Osteoblast (primary cell): ENCODE measurements at regions not wholly inside any gene's neighbourhood (a gene's known extent, or its start where the extent isn't known, plus 50 kb on each side); places are given as distances from the start of the nearest gene placed in this dataset.

Experiments
- DNase-seq: peaks from one replicate; pipeline ENCODE4 v3.0.0; 2011; ENCODE audit warnings: low spot score, mixed read lengths; ENCODE audit not compliant: insufficient read length; ENCODE audit errors: missing footprints
- H2AFZ ChIP-seq: 2 replicates; pipeline ENCODE4 v1.6.0; 2011; ENCODE audit warnings: mild to moderate bottlenecking, low read length
- H3K27ac ChIP-seq: 2 replicates; pipeline ENCODE4 v1.5.1; 2011; ENCODE audit warnings: mild to moderate bottlenecking, low read depth, low read length, moderate library complexity
- H3K27me3 ChIP-seq: 2 replicates; pipeline ENCODE4 v1.6.0; 2012; ENCODE audit warnings: mild to moderate bottlenecking, control low read depth, inconsistent platforms, low read length, moderate library complexity; ENCODE audit not compliant: insufficient read depth
- H3K36me3 ChIP-seq: 2 replicates; pipeline ENCODE4 v1.5.1; 2011; ENCODE audit warnings: mild to moderate bottlenecking, low read length, control low read depth, moderate library complexity; ENCODE audit not compliant: insufficient read depth
- H3K4me1 ChIP-seq: 2 replicates; pipeline ENCODE4 v1.5.1; 2011; ENCODE audit warnings: mild to moderate bottlenecking, low read length, control low read depth, moderate library complexity; ENCODE audit not compliant: insufficient read depth
- H3K4me2 ChIP-seq: 2 replicates; pipeline ENCODE4 v1.6.0; 2011; ENCODE audit warnings: mild to moderate bottlenecking, low read length; ENCODE audit not compliant: insufficient read depth
- H3K4me3 ChIP-seq: fragments of 200-600 bp; sonication (generic); 3 replicates; pipeline ENCODE4 v1.5.1; 2012; ENCODE audit warnings: mild to moderate bottlenecking, low read length, inconsistent platforms; ENCODE audit not compliant: insufficient read depth
- H3K79me2 ChIP-seq: 2 replicates; pipeline ENCODE4 v1.6.0; 2012; ENCODE audit warnings: mild to moderate bottlenecking, low read length, control low read depth, inconsistent platforms; ENCODE audit not compliant: insufficient read depth
- H3K9me3 ChIP-seq: 2 replicates; pipeline ENCODE4 v1.5.1; 2011; ENCODE audit warnings: low read depth, low read length, control low read depth
- H4K20me1 ChIP-seq: 2 replicates; pipeline ENCODE4 v1.6.0; 2012; ENCODE audit warnings: mild to moderate bottlenecking, low read length, control low read depth; ENCODE audit not compliant: insufficient read depth
- TF ChIP-seq, protein P1 (sequence below): IDR thresholded peaks from 2 replicates; pipeline ENCODE4 v1.5.1; 2011; ENCODE audit warnings: mild to moderate bottlenecking, low read depth, low read length, moderate library complexity; ENCODE audit errors: extremely low read depth

DNA sequence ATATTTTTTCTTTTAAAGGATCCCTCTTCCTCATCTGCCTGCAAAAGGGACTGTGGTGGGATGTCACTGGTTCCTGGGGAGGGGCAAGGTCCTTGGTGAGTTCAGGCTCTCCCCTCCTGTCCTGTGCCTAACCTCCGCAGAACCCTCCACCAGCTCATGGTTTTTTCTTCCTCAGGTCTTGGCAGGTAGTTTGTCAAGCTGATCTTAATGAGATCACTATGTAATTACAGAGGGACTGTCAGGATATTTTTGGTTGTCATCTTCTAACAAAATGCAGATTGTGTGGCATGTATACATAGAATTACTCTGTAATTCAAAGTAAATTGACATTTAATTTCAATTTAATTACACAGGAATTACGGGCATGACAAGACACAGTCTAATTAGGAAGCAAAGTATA is 150.3 kb upstream of the SEMA6A start:
- no peaks in the 10 kb centered on the region for H4K20me1 ChIP-seq
- H3K4me3 ChIP-seq: no peak overlapping the region
- DNase-seq: no peak

DNA sequence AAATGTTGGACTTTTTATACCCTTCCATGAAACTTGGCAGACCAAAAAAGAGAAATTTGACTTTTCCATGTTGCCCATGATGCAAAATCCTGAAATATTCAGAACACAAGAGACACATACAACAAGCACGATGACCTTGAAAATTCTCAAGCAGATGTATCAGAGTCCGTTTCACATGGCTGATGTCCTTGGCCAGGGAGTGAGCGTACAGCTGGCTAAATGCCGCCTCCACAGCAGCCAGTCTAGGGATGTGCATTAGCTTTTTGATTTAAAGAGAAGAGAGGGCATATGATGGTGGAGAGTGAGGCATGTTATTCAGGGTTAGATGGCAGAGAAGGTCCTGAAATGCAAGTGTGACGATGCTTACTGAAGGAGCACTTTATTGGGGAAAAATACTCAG is 148.0 kb upstream of the SEMA6A start:
- DNase-seq: no peak
- Histone ChIP-seq H3K4me1 (no peaks in the 10 kb centered on the region), H3K27ac (no peak overlapping the region), H2AFZ (no peak overlapping the region), H3K9me3 (no peaks in the 10 kb centered on the region), H3K79me2 (no peaks in the 10 kb centered on the region), H3K27me3 (no peaks in the 10 kb centered on the region), H3K4me3 (no peak overlapping the region), H4K20me1 (no peaks in the 10 kb centered on the region), H3K4me2 (no peak overlapping the region), H3K36me3 (no peaks in the 10 kb centered on the region)
- TF ChIP-seq, protein P1, sequence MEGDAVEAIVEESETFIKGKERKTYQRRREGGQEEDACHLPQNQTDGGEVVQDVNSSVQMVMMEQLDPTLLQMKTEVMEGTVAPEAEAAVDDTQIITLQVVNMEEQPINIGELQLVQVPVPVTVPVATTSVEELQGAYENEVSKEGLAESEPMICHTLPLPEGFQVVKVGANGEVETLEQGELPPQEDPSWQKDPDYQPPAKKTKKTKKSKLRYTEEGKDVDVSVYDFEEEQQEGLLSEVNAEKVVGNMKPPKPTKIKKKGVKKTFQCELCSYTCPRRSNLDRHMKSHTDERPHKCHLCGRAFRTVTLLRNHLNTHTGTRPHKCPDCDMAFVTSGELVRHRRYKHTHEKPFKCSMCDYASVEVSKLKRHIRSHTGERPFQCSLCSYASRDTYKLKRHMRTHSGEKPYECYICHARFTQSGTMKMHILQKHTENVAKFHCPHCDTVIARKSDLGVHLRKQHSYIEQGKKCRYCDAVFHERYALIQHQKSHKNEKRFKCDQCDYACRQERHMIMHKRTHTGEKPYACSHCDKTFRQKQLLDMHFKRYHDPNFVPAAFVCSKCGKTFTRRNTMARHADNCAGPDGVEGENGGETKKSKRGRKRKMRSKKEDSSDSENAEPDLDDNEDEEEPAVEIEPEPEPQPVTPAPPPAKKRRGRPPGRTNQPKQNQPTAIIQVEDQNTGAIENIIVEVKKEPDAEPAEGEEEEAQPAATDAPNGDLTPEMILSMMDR: no peak

More for the DNA sequence above, 150.3 kb upstream of the SEMA6A start:
- Histone ChIP-seq H3K27ac (no peak overlapping the region), H2AFZ (no peak overlapping the region), H3K9me3 (no peaks in the 10 kb centered on the region), H3K4me2 (no peak overlapping the region), H3K79me2 (no peaks in the 10 kb centered on the region), H3K36me3 (no peaks in the 10 kb centered on the region), H3K27me3 (no peaks in the 10 kb centered on the region), H3K4me1 (no peaks in the 10 kb centered on the region)
- TF ChIP-seq, protein P1: no peak

DNA sequence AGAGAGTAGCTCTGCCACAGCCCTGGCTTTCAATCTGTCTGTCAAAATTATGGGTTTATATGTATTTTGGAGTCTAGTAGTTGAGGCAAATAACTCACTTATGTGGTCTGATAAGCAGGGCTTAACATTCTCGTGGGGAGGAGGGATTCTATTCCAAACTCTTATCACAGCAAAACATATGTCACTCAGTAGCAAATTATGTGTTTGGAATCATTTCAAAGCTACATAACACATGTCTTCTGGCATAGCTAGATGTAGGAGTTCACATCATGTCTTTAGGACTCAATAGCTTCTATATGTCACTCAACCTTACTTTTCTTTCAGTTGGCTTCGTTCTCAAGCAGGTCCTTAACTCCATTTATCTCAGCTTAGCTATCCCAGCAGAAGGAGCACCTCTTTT is 144.5 kb upstream of the SEMA6A start:
- no peak overlapping the region for H3K4me2 ChIP-seq
- H3K36me3 ChIP-seq: no peaks in the 10 kb centered on the region
- no peaks in the 10 kb centered on the region for H3K4me1 ChIP-seq
- H3K9me3 ChIP-seq: peaks cover 2% of the 10 kb centered on the region
- H3K27ac ChIP-seq: no peak overlapping the region
- no peaks in the 10 kb centered on the region for H3K79me2 ChIP-seq
- no peaks in the 10 kb centered on the region for H4K20me1 ChIP-seq
- no peak for DNase-seq
- no peak overlapping the region for H2AFZ ChIP-seq
- H3K27me3 ChIP-seq: no peaks in the 10 kb centered on the region
- TF ChIP-seq, protein P1: no peak
- H3K4me3 ChIP-seq: no peak overlapping the region

DNA sequence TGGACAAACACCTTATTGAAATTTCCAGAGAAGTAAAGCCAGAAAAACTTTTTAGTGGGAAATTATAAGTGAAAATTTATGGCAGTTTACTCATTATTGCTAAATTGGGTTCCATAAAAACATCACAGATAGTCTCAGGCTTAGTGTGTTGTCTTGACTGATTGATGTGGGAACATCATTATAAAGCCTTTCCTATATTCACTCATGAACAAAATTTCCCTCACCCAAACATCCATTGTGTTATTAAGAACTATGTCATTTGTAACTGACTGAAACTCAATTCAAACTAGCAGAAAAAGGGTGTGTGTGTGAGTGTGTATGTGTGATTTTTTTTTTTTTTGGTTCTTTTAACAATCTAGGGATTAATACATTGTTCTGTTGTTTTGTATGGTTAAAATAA is 143.7 kb upstream of the SEMA6A start:
- TF ChIP-seq, protein P1: no peak
- Histone ChIP-seq H3K4me3 (no peak overlapping the region), H3K4me2 (no peak overlapping the region), H3K36me3 (no peaks in the 10 kb centered on the region), H3K27ac (no peak overlapping the region), H3K4me1 (no peaks in the 10 kb centered on the region), H3K79me2 (no peaks in the 10 kb centered on the region), H4K20me1 (no peaks in the 10 kb centered on the region), H2AFZ (no peak overlapping the region), H3K27me3 (no peaks in the 10 kb centered on the region), H3K9me3 (peaks cover 2% of the 10 kb centered on the region)
- DNase-seq: no peak
